Glomerular visceral epithelial cell (primary cell): ENCODE measurements at regions not wholly inside any gene's neighbourhood (a gene's known extent, or its start where the extent isn't known, plus 50 kb on each side); places are given as distances from the start of the nearest gene placed in this dataset.
"Not testable (repeated sequence)": the region's sequence is repeated elsewhere in the genome, so short reads cannot be mapped to it uniquely, and the experiment has no call there.

Source experiments
- DNase-seq: peaks from one replicate; pipeline ENCODE4 v3.0.0-alpha.2; 2016; ENCODE audit errors: extremely low spot score

DNA sequence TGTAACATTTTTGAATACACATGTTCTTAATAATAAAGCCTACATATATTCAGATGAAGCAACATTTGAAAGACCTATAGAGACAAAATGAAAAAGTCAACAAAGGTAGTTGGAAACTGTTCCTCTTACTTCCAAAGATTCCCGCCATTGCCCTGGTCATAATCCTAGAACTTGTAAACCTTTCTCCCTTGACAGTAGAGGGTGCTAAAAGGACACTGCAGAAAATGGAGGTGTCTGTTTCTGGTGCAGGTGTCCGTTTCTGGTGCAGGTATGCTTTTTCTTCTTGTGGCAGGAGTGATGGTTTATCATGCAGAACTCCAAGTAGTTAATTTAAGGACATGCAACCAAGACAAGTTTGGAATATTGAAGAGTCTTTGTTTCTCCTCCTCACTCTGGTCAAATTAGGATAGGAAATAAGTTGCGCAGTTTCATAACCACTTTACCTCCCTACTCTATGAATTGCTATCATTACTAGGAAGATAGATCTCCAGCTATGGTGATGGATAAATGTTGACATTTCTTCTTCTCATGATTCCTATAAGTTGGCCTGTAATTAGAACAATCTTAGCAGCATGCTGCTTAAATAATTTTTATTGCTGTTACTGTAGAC, 56.0 kb upstream of the FAM174A start:
- peak; percentile 25 for DNase-seq

DNA sequence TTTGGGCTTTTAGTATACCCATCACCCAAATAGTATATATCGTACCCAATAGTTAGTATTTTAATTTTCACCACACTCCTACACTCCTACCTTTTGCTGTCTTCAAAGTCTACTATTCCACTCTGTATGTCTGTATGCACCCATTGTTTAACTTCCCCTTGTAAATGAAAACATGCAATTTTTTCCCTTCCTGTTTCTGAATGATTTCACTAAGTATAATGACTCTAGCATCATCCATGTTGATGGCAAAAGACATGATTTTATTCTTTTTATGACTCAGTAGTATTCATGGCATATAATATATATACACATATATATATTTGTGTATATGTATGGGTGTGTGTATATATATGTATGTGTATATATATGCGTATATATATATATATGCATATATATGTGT, 63.1 kb upstream of the FAM174A start:
- no peak for DNase-seq

DNA sequence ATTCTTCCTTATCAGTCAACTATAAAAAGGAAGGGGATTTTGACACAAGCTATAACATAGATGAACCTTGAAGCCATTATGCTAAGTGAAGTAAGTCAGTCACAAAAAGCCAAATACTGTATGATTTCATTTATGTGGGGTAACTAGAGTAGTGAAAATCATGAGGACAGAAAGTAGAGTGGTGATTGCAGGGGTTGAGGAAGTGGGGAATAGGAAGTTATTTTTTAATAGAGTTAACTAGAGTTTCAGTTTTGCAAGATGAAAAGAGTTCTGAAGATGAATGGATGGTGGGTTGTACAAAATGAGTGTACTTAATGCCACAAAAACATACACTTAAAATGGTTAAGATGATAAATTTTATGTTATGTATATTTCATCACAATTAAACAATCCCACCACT, 65.4 kb upstream of the FAM174A start:
- DNase-seq, result no peak

DNA sequence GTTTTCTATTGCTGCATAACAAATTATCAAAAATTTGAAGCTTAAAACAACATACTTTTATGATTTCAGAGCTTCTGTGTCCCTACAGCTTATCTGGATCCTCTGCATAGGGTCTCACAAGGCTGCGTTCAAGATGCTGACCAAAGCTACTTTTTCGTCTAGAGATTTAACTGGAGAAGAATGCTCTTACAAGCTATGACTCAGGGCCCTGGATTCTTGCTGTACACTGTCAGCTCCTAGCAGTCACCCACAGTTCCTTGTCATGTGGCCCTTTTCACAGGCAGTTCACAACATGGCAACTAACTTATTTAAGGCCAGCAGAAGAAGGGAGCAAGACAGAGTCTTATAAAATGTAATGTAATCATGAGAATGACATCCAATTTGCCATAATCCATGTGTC, 70.8 kb upstream of the FAM174A start:
- DNase-seq, result peak; percentile 75

DNA sequence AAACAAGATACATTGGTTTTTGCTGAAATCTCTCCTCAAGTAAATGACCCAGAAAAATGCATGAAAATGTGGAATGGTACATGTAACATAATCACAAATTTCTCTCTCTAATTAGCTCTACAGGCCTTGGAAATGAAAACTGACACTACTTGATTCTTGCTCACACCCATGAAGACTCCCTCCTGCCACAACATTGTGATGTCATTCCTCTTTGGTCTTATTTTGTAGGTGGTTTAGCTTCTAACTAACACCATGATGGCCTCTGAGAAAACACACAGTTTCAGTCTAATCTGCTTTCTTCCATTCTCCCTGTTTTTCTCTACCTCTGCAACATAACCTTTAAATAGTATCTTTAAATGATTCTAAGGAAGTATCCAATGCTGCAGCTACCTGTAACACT, 78.6 kb upstream of the FAM174A start:
- no peak for DNase-seq

DNA sequence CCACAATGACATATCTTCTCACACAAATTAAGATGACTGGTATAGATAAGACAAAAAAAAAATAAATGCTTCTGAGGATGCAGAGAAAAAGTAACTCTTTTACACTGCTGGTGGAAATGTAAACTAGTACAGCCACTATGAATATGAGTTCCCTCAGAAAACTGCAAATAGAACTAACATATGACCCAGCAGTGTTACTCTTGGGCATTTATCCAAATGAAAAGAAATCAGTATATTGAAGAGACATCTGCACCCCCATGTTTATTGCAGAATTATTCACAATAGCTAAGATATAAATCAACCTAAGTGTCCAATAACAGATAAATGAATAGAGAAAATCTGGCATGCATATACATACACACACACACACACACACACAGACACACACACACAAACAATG, 83.0 kb upstream of the FAM174A start:
- DNase-seq, result no peak

DNA sequence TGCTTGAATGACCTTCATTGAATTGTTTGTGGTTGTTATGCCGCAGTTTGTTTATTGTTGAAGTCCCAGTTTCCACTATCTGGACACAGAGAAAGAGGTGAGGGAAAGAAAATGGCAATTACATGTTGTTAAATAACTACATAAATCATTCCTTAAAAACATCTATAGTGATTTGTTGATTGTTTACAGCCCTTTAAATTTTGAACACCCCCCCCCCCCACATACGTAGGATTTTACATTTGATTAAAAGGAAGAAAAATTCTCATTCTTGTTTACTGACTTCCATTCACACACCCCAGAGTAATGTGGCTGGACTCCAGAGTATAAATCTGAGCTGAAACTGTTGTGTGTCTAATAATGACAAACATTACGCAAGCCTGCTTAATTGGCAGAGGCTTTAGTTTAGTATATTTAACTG, 87.1 kb upstream of the FAM174A start:
- no peak for DNase-seq

DNA sequence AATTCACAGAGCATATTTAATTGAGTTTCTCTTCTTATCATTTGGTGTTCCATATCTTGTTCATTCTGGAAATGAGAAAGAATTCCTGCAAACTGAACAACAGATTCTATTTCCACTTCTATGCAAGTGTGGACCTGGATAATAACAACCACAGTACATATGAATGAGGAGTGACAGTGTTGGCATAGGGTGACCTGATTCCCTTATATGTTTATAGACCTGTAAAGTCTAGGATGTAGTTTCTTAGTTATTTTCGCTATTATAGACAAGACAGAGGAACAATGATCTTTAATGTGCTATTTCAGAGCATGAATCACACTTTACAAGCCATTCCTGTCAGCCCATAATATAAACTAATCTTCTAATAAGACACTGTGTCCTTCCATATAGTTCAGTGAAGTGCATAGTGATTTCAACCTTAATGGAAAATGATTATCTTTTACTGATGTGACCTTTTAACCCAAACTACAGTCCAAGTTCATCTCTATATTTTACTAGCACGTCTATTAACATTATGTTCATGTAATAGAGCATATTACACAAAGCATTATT, 88.2 kb upstream of the FAM174A start:
- DNase-seq, result no peak

DNA sequence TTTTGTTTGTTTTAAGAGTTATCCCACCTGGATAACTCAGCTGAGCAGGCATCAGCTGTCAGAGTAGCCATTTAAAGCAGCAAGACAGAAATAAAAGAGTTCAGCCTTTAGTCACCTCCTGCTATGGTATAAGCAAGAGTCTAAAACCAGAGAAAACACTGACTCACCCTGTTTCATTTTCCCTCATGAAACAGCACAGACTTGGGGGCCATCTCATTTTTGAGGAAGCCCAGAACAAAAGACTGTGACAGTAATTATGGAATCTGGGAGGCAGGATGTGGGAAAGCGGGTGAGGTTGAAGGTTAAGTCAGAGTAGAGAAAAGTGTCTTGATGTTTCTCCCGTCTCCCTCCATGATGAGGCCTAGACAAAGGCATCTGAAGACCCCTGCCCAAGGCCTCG, 90.2 kb upstream of the FAM174A start:
- DNase-seq, result peak; percentile 2

DNA sequence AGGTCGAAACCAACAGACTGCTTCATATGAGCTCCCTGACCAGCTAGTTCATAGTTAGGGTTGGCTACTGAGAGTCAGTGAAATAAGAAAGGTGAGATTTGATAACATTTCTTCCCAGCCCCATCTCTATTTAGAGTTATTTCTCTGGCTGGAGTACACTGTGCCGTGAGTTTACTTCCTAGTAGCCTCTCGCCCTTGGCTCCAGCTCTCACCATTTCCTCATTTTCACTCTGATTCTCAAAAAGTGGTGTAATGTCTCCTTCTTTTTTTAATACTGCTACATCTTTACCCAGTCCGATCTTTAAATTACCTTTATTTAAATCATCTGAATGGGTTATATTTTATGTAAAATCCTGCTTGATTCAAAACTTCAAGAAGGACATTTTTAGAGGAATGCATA, 100.4 kb upstream of the FAM174A start:
- DNase-seq, result no peak

DNA sequence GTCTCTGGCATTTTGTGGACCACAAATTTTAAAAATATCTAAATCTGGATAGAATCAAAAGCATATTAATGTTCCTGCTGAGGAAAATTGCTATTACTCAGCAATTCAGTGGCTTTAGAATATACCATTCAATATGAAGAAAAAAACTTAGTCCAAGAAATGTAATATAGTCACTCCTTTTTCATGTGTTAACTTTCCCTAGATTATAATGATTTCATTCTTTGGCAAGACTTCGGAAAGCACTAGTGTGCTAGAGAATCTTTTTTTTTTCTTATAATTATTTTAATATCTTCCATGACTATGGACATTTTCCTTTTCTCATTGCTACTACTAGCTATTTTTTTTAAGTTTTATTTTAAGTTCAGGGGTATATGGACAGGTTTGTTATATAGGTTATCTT, 102.4 kb upstream of the FAM174A start:
- no peak for DNase-seq

DNA sequence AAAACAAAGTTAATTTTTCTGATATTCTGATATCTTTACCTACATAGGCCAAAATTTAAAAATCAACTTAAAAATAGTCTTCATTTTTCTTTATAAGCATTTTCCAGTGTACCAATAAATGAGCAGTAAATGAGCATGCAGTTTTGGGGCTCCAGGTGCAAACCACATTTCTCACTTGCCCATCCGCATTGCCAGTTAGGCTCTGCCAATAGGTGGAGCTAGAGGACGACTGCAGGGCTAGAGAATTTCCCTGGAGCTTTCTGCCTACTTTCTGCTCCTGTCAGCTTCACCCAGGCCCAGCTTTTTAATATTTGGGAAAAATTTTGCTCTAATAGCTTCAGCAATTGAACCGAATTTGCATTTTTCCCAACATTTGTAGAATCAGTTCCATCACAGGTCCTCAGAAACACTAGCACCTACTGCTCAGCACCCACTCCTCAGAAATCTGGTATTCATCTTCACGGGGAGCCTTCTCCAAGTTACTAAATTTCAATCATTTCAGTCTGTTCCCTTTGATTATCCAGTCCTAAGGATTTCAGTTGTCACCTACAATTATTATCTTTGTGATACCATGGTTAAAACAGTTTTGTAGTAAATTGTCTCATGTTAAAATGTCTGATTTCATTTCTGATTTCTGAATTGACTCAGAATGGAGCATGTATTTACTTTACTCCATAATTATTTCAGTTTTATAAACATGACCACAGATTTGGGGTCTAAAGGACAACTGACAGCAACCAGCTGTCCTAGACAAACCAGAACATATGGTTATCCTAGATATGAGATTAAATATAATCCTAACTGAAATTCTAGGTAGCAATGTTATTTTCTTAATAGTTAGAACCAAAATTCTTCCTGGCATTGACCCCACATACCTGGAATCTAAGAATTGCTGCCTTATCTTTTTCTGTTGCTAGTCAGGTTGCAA, 104.6 kb upstream of the FAM174A start:
- peak; percentile 54 for DNase-seq

DNA sequence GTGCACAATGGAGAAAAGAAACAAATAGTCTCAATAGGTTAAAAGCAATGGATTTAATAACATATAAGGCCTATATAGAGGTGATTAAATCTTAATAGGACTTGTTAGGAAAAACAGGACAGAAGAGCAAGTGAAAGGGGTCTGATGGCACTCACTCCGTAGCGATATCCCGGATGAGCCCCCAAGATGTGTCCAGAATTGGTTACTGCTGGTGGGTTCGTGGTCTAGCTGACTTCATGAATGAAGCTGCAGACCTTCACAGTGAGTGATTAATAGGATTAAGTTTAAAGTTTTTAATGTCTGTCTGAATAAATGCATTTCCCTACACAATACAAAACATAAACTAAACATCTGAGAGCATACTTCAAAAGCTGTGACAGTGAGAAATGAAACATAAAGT, 110.4 kb upstream of the FAM174A start:
- no peak for DNase-seq

DNA sequence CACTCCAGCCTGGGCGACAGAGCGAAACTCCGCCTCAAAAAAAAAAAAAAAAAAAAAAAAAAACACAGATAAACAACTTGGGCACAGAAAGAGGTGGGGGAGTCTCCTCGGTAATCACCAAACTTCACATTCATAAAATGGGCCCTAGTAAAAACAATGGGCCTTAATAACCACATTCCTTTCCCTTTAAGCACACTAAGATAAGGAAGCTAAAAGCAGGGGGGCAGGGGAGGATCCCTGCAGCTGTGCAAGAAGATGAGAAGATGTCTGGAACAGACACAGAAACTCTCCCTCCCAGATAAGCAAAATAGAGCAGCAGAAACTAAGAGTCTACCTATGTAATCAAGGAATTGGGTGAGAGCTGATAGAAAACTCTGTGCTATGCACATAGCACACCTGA, 111.2 kb upstream of the FAM174A start:
- DNase-seq, result no peak

DNA sequence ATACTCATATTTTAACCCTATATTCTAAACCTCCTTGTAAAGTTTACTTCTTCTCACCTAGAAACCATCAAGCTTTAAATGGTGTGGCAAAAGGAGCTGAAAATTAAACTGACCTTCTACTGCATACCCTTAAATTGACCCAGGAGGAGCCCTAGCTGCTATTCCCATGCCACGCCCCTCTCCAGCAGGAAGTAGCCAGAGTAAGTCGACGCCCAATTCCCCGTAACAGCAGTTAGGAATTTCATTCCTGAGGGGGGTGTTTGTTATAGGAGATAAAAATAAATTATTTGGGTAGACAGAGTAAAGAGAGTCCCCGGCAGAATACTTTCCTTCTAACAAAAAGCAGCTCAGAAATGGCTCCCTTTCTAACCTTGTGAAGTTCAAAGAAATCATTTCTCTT, 111.8 kb upstream of the FAM174A start:
- no peak for DNase-seq

DNA sequence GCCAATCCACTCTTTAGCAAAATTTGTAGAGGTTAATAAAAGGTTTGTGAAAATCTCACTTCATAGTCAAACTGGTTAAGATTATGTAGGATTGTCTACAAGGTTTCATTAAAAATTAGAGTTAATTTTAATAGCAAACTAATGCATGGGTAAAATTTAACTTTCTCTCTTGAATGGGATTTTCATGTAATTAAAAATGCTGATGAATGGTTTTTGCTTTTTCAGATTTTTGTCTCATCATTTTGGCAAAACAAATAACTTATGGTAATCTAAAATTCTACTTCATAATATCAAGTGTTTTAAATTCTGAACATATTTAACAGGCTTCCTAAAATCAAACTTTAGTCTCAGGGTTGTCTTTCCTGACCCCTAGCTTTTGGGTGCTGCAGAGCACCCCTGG, 113.8 kb upstream of the FAM174A start:
- DNase-seq, result no peak

DNA sequence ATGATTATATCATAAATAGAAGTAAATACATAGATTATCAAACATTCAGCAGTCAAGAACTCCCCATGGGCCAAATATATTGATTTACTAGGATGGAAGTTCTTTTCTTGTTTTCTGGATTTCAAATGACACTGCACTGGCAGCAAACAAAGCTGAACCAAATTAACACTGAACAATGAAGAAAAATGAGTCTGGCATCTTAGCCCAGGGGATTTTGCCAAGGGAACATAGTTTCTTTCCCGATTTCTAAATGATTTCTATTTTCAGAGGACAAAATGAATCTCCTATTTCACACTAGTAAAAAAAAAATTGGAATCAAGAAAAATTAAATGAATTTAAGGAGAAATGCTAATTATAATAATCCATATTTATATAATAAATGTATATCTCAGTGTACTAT, 116.9 kb upstream of the FAM174A start:
- no peak for DNase-seq

DNA sequence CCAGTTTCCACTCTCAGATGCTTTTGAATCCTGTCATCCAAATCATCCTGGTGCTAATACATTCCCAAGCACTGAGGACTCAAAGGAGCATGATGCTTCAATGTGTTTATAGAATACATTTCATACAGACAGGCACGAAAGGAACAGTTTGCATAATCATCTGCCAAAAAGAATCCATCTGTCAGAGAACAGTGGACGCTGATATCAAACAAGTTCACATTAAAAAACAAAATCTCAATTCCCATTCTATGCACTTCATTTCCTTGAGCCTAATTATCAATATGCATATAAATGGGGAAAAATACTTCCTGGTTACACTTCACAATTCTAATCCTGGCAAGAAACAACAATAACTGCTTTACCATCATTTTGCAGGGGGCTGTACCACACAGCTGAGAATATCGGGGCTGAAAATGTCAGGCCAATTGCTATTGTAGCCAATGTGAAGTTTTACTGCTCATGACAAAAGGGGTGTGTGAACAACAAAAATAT, 125.5 kb upstream of the FAM174A start:
- no peak for DNase-seq

DNA sequence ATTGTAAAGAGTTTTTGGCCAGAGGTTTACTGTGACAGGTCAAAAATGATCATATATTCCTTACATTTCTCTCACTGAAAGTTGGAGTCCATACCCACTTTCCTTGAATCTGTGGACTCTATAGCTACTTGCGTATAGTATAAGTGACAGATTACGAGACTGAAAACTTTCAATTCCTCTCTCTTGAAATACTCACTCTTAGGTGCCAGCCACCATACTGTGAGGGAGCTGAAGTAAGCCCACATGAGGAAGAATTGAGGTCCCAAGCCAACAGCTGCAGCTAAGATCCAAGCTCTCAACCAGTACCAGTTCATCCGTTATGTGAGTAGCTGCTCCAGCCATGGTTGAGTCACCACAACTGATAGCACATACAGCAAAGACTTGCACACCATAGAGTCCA, 128.1 kb upstream of the FAM174A start:
- DNase-seq, result no peak

DNA sequence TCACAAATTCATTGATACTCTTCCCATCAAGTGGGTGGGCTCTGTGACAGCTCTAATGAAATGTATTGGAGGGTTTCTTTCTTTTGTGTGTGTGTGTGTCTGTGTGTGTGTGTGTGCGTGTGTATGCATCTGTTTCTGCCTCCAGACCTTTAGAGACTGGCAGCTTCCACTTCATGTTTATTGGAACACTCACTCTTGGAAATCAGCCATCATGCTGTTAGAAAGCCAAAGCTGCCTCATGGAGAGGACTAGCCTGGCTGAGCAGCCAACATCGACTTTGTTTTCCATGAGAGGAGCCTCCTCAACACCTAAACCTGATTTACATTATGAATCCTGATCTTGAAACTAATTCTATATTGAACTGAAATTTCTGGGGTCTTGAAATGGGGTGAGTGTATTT, 128.5 kb upstream of the FAM174A start:
- no peak for DNase-seq

DNA sequence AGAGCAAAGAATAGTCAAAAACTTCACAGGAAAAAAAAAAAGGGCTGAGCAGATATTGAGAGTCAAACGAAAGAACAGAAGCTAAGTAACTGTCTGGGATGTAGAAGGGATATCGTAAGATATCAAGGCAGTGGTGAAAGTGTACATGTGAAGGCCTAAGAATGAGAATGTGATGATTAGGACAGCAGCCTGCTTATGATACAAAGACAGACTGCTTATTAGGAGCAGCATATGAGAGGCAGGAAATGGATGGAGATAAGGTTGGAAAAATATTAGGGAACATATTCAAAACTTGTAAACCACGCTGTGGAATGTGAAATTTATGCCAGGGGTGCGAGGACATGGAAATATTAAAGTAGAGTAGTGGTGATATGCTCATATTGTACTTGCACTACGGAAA, 133.1 kb upstream of the FAM174A start:
- DNase-seq, result no peak

DNA sequence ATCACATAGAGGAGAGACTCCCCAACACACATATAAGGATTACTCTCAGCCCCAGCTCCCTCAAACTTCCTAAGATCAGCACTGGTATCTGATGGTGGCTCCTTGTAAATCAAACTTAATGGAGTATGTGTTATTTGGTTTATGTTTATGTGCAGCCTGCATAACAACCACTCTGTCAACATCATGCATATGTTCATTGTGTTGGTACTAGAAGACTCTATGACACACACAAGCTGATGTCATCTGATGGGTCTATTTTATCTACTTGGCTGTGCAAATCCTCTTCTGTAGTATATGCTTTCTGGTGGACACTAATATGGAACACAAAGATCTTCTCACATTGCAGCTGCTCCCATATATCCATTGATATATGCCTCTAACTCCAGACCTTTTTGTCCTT, 134.0 kb upstream of the FAM174A start:
- no peak for DNase-seq

DNA sequence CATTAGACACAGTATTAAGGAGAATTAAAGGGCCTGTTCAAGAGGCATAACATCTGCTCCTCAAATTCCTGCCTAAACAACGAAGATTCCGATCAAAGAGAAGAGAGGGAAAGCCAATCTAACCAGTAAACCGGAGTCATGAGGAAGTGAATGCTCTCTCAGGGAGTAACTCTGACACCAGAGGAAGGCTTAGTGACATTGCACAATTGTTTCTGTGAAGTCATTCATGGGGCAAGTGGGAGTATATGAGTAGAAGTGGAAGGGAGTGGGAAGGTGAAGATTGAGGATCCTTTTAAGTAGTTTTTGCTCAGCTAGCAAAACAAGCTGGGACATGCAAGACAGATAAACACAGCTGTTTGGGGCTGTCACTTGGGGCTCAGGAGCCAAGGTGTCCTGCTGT, 136.4 kb upstream of the FAM174A start:
- DNase-seq, result not testable (repeated sequence)
